GM12873 (cell line): ENCODE measurements at regions not wholly inside any gene's neighbourhood (a gene's known extent, or its start where the extent isn't known, plus 50 kb on each side); places are given as distances from the start of the nearest gene placed in this dataset.

ENCODE experiments used
- CTCF ChIP-seq: IDR thresholded peaks from 2 replicates; pipeline ENCODE4 v1.5.1; 2012; ENCODE audit warnings: low read depth, mild to moderate bottlenecking, moderate library complexity, low read length, control low read depth; ENCODE audit not compliant: insufficient read depth; ENCODE audit errors: missing control alignments

GRCh38 chr20:6974838-6975237 is 207.4 kb downstream of the BMP2 start:
- no peak for TF ChIP-seq CTCF

GRCh38 chr20:6975311-6975710 is 207.8 kb downstream of the BMP2 start:
- TF ChIP-seq CTCF: no peak

GRCh38 chr20:6976106-6976900 is 208.8 kb downstream of the BMP2 start:
- no peak for TF ChIP-seq CTCF

- TF ChIP-seq CTCF: no peak
Observed at GRCh38 chr20:6979621-6980020, 212.1 kb downstream of the BMP2 start.

GRCh38 chr20:6993011-6993410 is 225.5 kb downstream of the BMP2 start:
- no peak for TF ChIP-seq CTCF

GRCh38 chr20:6993511-6993910 is 226.0 kb downstream of the BMP2 start:
- TF ChIP-seq CTCF: no peak

GRCh38 chr20:6994452-6994851 is 227.0 kb downstream of the BMP2 start:
- no peak for TF ChIP-seq CTCF
